BLaER1 treated with 17β-estradiol and CSF1 and Interleukin-3, amounts not matched to agents 10 nM and 100 nM (cell line): ENCODE measurements at regions not wholly inside any gene's neighbourhood (a gene's known extent, or its start where the extent isn't known, plus 50 kb on each side); places are given as distances from the start of the nearest gene placed in this dataset.
A peak's percentile ranks its signal among the peaks of the same experiment; 100 is the strongest.

ENCODE experiments used
- H3K27ac ChIP-seq, 11 experiments: shearing (Covaris generic); formaldehyde crosslinking; 2 replicates each; pipeline ENCODE4 v1.8.1; 2022
- H3K27me3 ChIP-seq, 11 experiments: shearing (Covaris generic); formaldehyde crosslinking; 2 replicates each; pipeline ENCODE4 v1.8.1; 2022
- H3K36me3 ChIP-seq, 11 experiments: shearing (Covaris generic); formaldehyde crosslinking; 2 replicates each; pipeline ENCODE4 v1.8.1; 2022
- H3K4me1 ChIP-seq, 10 experiments: shearing (Covaris generic); formaldehyde crosslinking; 2 replicates each; pipeline ENCODE4 v1.8.1; 2022
- H3K4me2 ChIP-seq, 11 experiments: shearing (Covaris generic); formaldehyde crosslinking; 2 replicates each; pipeline ENCODE4 v1.8.1; 2022
- H3K4me3 ChIP-seq, 10 experiments: shearing (Covaris generic); formaldehyde crosslinking; 2 replicates each; pipeline ENCODE4 v1.8.1; 2022
- H3K9ac ChIP-seq, 11 experiments: shearing (Covaris generic); formaldehyde crosslinking; 2 replicates each; pipeline ENCODE4 v1.8.1; 2022
- H3K9me3 ChIP-seq, 11 experiments: shearing (Covaris generic); formaldehyde crosslinking; replicated peaks in 1 of 11; 2 replicates each; pipeline ENCODE4 v1.8.1; 2022
- H4K20me1 ChIP-seq, 11 experiments: shearing (Covaris generic); formaldehyde crosslinking; 2 replicates each; pipeline ENCODE4 v1.8.1; 2022
- Cebpa-rat ChIP-seq, 11 experiments: shearing (Covaris generic); IDR thresholded peaks; 2 replicates each; pipeline ENCODE4 v1.8.1; 2022

DNA sequence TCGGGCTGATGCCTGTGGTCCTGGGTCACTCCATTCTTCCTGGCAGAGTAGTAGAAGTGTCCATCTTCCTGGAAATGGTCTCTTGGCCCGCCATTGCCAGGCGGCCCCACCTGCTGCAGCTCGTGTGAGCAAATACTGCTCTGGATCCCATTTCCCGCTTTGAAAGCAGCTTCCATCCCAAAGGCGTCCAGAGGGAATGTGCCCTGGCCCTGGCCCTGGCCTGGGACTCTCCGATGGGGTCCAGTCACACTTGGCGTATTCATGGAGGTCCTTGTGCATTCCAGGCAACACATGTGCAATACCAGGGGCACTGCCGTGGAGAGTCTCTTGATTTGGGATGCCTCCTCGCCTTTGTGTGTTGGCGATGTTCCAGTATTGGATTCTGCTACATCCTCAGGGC is 111.1 kb downstream of the SNRPN start:
- H3K9me3 ChIP-seq, result peaks cover 100% of the 10 kb centered on the region in 11 experiments
- TF ChIP-seq Cebpa-rat (IDR thresholded peaks at IDR 0.05), result no peak
- peaks cover 100% of the 10 kb centered on the region in 11 experiments for H3K36me3 ChIP-seq

DNA sequence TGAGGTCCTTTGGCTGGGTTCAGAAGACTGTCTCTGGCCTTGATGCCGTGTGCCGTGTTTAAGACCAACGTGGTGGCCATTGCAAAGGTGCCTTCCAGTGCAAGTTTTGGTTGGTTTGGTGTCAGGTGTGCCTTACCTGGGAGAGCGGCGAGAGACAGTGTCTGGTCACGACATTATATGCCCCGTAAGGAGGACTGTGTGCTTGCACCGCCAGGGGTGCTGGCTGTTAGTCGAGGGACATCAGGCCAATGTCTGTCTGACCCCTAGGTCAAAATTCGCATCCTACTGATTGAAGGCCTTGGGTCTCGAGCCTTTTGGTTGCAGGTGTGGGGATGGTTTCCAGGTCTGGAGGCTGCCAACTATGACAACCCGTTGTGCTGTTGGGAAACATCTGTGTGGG is 111.9 kb downstream of the SNRPN start:
- Histone ChIP-seq H3K36me3 (peaks cover 100% of the 10 kb centered on the region in 11 experiments), H3K27me3 (no peaks in the 10 kb centered on the region), H3K4me1 (no peaks in the 10 kb centered on the region), H3K4me3 (peak overlapping the region in 7 of 10 experiments; percentile 13 to 45 (median 36); a peak in 9 of 20 replicates), H4K20me1 (no peaks in the 10 kb centered on the region), H3K27ac (no peak overlapping the region), H3K9me3 (peaks cover 100% of the 10 kb centered on the region in 11 experiments), H3K4me2 (no peak overlapping the region), H3K9ac (no peak overlapping the region)
- TF ChIP-seq Cebpa-rat (IDR thresholded peaks at IDR 0.05), result no peak

More for the DNA sequence above, 111.1 kb downstream of the SNRPN start:
- no peaks in the 10 kb centered on the region for H4K20me1 ChIP-seq
- no peak overlapping the region for H3K27ac ChIP-seq
- H3K4me1 ChIP-seq, result no peaks in the 10 kb centered on the region
- peak overlapping the region in 7 of 10 experiments; percentile 13 to 47 (median 36); a peak in 10 of 20 replicates for H3K4me3 ChIP-seq
- H3K9ac ChIP-seq, result no peak overlapping the region
- H3K4me2 ChIP-seq, result no peak overlapping the region
- no peaks in the 10 kb centered on the region for H3K27me3 ChIP-seq

DNA sequence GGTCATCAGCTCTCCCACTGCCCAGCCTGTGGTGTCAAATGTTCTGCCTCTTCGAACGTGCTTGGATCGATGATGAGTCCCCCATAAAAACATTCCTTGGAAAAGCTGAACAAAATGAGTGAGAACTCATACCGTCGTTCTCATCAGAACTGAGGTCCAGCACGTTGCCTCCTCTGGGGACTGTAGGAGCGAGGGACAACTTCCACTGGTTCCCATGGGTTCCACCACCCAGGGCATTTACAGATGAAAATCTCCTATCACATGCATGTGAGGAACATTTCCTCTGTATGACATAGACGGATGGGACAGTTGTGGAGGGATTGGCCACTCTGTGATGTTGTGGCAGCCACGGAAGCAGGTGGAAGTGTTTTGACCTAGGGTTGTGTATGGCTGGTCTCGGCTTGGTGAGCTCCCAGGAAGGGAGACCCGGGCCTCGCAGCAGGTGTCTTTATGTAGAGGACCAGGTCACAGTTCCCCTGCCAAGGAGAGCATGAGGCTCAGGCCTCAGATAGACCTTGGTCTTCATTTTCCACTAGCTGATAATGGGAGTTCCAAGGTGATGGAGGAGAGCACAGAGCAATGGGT is 113.0 kb downstream of the SNRPN start:
- Histone ChIP-seq H3K36me3 (peaks cover 100% of the 10 kb centered on the region in 11 experiments), H3K4me2 (no peak overlapping the region), H4K20me1 (no peaks in the 10 kb centered on the region), H3K9ac (no peak overlapping the region), H3K27me3 (no peaks in the 10 kb centered on the region), H3K4me1 (no peaks in the 10 kb centered on the region), H3K27ac (no peak overlapping the region), H3K4me3 (peak overlapping the region in 9 of 10 experiments; percentile 13 to 53 (median 31); a peak in 11 of 20 replicates), H3K9me3 (peaks cover 100% of the 10 kb centered on the region in 11 experiments)
- no peak for TF ChIP-seq Cebpa-rat (IDR thresholded peaks at IDR 0.05)

DNA sequence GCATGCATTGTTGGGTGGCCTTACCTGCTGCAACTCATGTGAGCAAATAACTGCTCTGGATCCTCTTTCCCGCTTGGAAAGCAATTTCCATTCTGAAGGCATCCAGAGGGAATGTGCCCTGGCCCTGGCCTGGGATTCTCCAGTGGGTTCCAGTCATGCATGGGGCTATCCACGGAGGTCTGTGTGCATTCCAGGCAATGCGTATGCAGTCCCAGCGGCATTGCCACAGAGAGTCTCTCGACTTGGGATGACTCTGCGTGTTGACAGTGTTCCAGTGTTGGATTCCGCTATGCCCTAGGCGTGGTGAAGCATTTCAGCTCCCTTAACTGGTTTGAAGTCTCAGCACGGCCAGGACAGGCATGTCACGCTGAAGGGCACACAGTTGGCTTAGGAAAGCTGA is 113.9 kb downstream of the SNRPN start:
- peaks cover 100% of the 10 kb centered on the region in 11 experiments for H3K9me3 ChIP-seq
- TF ChIP-seq Cebpa-rat (IDR thresholded peaks at IDR 0.05), result no peak
- peaks cover 100% of the 10 kb centered on the region in 11 experiments for H3K36me3 ChIP-seq
- no peak overlapping the region for H3K4me2 ChIP-seq
- no peaks in the 10 kb centered on the region for H3K27me3 ChIP-seq
- H4K20me1 ChIP-seq, result no peaks in the 10 kb centered on the region
- no peaks in the 10 kb centered on the region for H3K4me1 ChIP-seq
- no peak overlapping the region for H3K27ac ChIP-seq
- H3K9ac ChIP-seq, result no peak overlapping the region
- peak overlapping the region; percentile 12 to 53 (median 30); a peak in 11 of 20 replicates for H3K4me3 ChIP-seq

DNA sequence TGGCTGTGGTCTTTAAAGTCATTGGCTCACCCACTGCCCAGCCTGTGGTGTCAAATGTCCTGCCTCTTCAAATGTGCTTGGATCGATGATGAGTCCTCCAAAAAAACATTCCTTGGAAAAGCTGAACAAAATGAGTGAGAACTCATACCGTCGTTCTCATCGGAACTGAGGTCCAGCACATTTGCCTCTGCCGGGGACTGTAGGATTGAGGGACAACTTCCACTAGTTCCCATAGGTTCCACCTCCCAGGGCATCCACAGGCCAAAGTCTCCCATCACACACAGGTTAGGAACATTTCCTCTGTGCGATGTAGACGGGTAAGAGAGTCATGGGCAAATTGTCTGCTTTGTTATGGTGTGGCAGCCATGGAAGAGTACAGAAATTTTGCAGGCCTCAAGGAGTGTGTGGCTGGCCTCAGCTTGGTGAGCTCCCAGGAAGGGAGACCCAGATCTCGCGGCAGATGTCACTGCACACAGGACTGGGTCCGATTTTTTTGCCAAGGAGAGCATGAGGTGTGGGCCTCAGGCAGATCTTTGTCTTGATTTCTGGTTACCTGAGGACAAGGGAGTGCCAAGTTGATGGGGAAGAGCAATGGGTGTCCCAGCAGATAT is 115.7 kb downstream of the SNRPN start:
- H3K4me3 ChIP-seq, result peak overlapping the region; percentile 0 to 53 (median 32); a peak in 13 of 20 replicates
- H3K4me2 ChIP-seq, result no peak overlapping the region
- peaks cover 100% of the 10 kb centered on the region in 11 experiments for H3K36me3 ChIP-seq
- no peaks in the 10 kb centered on the region for H3K27me3 ChIP-seq
- H4K20me1 ChIP-seq, result no peaks in the 10 kb centered on the region
- H3K4me1 ChIP-seq, result no peaks in the 10 kb centered on the region
- no peak for TF ChIP-seq Cebpa-rat (IDR thresholded peaks at IDR 0.05)
- no peak overlapping the region for H3K9ac ChIP-seq
- peaks cover 100% of the 10 kb centered on the region in 11 experiments for H3K9me3 ChIP-seq
- no peak overlapping the region for H3K27ac ChIP-seq

DNA sequence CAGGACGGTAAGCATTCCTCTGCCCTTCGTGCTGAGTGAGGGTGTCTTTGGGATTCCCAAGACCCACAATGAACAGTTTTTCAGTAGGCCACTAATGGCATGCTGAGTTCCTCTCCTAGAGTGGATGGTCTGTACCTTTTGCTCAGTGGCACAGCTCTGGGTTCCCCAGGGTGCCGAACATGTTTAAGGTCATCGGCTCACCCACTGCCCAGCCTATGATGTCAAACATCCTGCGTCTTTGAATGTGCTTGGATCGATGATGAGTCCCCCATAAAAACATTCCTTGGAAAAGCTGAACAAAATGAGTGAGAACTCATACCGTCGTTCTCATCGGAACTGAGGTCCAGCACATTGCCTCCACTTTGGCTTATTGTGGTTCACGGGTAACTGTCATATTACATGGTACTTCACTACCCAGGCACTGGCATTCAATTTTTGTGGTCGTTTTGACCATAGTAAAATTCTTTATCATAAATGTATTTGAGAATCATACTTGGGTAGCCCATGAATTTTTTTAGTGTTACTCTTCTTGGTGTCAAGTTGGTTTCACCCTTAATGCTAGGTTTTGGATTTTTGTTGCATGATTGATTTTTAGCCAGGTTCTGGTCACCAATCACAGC is 118.2 kb downstream of the SNRPN start:
- Histone ChIP-seq H3K4me2 (no peak overlapping the region), H3K27ac (no peak overlapping the region), H3K36me3 (peaks cover 100% of the 10 kb centered on the region in 11 experiments), H3K4me3 (peak overlapping the region in 9 of 10 experiments; percentile 14 to 55 (median 40); a peak in 10 of 20 replicates), H4K20me1 (no peaks in the 10 kb centered on the region), H3K27me3 (no peaks in the 10 kb centered on the region), H3K9ac (no peak overlapping the region), H3K4me1 (no peaks in the 10 kb centered on the region), H3K9me3 (peaks cover 100% of the 10 kb centered on the region in 11 experiments)
- TF ChIP-seq Cebpa-rat (IDR thresholded peaks at IDR 0.05), result no peak

DNA sequence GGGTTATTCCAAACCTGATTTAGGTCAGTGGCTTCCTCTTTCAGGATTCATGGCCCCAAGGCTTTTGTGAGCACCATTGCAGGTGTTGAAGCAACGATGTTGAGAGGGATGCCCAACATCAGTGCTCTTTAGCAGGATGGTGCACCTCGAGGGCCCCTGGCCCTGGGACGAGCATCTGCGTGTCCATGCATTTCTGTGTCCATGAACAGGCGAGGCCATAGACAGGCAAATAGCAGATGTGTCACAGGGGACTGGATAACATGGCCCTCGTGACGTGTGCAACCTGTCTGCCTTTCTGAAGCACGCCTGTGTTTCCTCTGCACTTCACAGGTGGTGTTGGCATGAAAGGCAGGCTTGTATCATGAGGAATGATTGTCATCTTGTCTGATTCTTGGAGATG is 132.3 kb downstream of the SNRPN start:
- no peak for TF ChIP-seq Cebpa-rat (IDR thresholded peaks at IDR 0.05)
- no peak overlapping the region for H3K4me3 ChIP-seq
- H3K9ac ChIP-seq, result no peak overlapping the region
- H3K4me1 ChIP-seq, result no peaks in the 10 kb centered on the region
- H3K9me3 ChIP-seq, result peaks cover 98 to 100% (median 100%) of the 10 kb centered on the region in 11 experiments
- no peak overlapping the region for H3K4me2 ChIP-seq
- no peaks in the 10 kb centered on the region for H4K20me1 ChIP-seq
- no peak overlapping the region for H3K27ac ChIP-seq
- no peaks in the 10 kb centered on the region for H3K27me3 ChIP-seq
- peaks cover 97 to 100% (median 99%) of the 10 kb centered on the region in 11 experiments for H3K36me3 ChIP-seq

DNA sequence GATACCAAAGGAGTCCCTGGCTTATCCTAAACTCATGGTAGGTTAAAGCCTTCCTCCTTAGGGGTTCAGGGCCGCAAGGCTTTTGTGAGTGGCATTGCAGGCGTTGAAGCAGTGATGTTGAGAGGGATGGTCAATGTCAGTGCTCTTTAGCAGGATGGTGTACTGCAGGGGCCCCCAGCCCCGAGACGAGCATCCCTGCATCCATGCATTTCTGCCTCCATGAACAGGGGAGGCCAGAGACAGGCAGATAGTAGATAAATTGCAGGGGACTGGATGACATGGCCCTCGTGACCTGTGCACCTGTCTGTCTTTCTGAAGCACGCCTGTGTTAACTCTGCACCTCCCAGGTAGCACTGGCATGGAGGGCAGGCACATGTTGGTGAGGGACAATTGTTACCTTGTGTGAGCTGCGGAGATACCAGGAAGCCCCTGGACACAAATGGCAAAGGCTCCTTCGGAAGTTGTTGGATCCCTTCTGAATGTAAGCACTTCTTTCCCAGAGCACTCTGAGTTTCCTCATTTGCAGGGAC is 133.5 kb downstream of the SNRPN start:
- no peak for TF ChIP-seq Cebpa-rat (IDR thresholded peaks at IDR 0.05)
- no peak overlapping the region for H3K4me3 ChIP-seq
- H3K4me2 ChIP-seq, result no peak overlapping the region
- H3K9me3 ChIP-seq, result peaks cover 98 to 100% (median 100%) of the 10 kb centered on the region in 11 experiments
- H3K27me3 ChIP-seq, result no peaks in the 10 kb centered on the region
- no peak overlapping the region for H3K27ac ChIP-seq
- H3K36me3 ChIP-seq, result peaks cover 97 to 100% (median 99%) of the 10 kb centered on the region in 11 experiments
- no peak overlapping the region for H3K9ac ChIP-seq
- no peaks in the 10 kb centered on the region for H4K20me1 ChIP-seq
- H3K4me1 ChIP-seq, result no peaks in the 10 kb centered on the region

DNA sequence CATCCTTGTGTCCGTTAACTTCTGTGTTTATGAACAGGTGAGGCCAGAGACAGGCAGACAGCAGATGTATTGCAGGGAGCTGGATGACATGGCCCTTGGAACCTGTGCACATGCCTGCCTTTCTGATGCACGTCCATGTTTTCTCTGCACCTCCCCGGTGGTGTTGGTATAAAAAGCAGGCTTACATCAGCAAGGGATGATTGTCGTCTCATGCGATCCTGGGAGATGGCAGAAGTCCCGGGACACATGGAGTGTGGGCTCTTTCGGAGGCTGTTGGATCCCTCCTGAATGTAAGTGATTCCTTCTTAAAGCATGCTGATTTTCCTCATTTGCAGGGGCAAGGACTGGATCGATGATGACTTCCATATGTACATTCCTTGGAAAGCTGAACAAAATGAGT is 134.8 kb downstream of the SNRPN start:
- H3K27ac ChIP-seq, result no peak overlapping the region

More for the DNA sequence above, 134.8 kb downstream of the SNRPN start:
- no peak for TF ChIP-seq Cebpa-rat (IDR thresholded peaks at IDR 0.05)
- no peaks in the 10 kb centered on the region for H3K4me1 ChIP-seq
- no peak overlapping the region for H3K4me2 ChIP-seq
- no peaks in the 10 kb centered on the region for H4K20me1 ChIP-seq
- H3K9ac ChIP-seq, result no peak overlapping the region
- H3K27me3 ChIP-seq, result no peaks in the 10 kb centered on the region
- peaks cover 97 to 100% (median 99%) of the 10 kb centered on the region in 11 experiments for H3K36me3 ChIP-seq
- peaks cover 98 to 100% (median 100%) of the 10 kb centered on the region in 11 experiments for H3K9me3 ChIP-seq
- H3K4me3 ChIP-seq, result no peak overlapping the region
